NCI-H748 treated with DMSO at 0.1 percent for 48 hours (cell line): ENCODE measurements at regions not wholly inside any gene's neighbourhood (a gene's known extent, or its start where the extent isn't known, plus 50 kb on each side); places are given as distances from the start of the nearest gene placed in this dataset.
A peak's percentile ranks its signal among the peaks of the same experiment; 100 is the strongest.

ENCODE experiments used
- DNase-seq: peaks from one replicate; lab custom pipeline; 2025; lab: John Stamatoyannopoulos, UW

DNA sequence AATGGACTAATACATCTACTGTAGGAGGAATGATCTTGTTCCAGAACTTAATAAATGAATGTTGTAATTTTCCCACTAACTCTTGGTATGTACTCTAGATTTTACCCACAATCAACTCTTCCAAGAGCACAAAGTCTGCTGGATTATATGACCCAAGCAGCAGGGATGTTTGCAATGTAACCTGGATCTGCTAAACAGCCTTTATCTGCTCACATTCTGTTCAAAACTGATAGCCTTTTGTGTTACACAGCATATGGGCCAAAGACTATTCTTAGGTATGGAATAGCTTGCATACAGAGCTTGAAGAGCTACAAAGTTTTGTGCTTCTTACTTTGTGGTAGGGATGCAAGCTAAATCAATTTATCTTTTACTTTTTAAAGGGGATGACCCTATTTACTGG, 213.7 kb upstream of the DCN start:
- DNase-seq = no peak

DNA sequence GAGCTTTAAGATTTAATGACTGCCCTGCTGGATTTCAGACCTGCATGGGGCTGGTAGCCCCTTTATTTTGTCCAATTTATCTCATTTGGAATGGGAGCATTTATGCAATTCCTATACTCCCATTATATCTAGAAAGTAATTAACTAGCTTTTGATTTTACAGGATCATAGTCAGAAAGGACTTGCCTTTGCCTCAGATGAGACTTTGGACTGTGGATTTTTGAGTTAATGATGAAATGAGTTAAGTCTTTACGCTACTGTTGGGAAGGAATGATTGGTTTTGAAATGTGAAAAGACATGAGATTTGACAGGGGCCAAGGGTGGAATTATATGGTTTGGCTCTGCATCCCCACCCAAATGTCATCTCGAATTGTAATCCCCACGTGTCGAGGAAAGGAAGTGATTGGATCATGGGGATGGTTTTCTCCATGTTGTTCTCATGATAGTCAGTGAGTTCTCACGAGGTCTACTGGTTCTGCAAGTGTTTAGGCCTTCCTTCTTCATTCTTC, 213.1 kb upstream of the DCN start:
- no peak for DNase-seq

DNA sequence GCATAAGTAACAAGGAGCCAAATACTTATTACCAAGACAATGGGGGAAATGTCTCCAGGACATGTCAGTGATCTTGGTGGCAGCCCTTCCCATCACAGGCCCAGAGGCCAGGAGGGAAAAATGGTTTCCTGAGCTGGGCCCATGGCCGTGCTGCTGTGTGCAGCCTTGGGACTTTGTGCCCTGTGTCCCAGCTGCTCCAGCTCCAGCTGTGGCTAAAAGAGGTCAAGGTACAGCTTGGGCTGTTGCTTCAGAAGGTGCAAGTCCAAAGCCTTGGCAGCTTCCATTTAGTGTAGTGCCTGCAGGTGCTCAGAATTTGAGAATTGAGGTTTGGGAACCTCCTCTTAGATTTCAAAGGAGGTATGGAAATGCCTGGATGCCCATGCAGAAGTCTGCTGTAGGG, 212.3 kb upstream of the DCN start:
- DNase-seq = no peak

- no peak for DNase-seq
These were observed 206.0 kb upstream of the DCN start for GRCh38 chr12:91388573-91388972.

GRCh38 chr12:91387461-91388134, 205.0 kb upstream of the DCN start:
- DNase-seq = no peak

DNA sequence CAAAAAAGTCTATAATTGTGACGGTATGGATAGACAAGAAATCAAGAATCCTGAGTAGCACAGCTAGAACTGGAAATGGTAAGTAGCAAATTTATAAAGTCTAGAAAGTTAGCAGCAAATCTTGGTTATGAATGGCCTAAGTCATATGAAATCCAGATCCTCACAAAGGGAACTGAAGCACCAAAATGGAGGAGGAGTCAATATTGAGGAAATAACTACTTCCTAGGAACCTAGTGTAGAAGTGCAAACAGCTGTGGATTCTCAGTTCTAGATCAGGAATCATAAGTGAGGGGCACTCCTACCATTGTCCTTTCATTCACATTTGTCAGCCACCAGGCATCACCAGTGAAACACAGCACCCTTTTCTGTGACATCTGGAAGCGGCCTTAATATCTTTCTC, 202.2 kb upstream of the DCN start:
- DNase-seq = no peak

DNA sequence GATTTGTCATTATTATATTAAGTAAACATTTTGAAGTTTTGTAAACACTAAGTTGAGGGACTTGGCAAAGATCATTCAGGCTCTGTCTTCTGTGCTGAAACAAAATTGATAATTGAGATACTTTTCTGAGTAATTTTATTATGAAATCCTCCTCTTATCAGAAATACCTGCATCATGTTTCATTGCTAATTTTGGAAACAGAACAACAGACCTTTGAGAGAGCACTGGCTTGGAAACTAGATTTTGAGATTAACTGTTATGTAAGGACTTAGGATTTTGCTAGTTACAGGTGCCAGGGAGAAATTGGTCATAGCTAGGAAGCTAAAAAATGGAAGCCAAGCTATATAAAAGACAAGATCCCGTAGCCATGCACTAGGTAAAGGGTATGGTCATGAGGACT, 201.7 kb upstream of the DCN start:
- DNase-seq = no peak

- no peak for DNase-seq
These were observed 200.5 kb upstream of the DCN start for GRCh38 chr12:91383099-91383498.

DNA sequence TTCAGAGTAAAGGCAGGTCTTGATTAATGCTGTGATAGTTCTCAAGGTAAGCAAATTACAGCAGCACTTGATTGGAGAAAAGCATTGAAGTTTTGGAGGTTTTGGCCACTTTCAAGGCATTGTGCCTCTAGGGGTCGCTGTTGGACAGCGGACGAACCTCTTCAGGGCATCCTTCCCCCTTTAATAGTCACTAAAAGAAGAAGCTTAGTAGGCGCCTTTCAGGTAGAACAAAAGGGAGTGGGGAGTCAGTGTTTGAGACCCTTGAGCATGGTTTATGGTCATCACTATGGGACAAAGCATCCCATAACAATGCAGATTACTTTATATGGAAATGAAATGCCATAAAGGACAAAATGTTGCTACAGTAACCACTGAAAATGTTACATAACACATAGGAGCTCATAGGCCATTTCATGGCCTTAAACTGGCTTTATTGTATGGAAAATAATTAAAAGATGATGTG, 199.5 kb upstream of the DCN start:
- peak; percentile 93 for DNase-seq

DNA sequence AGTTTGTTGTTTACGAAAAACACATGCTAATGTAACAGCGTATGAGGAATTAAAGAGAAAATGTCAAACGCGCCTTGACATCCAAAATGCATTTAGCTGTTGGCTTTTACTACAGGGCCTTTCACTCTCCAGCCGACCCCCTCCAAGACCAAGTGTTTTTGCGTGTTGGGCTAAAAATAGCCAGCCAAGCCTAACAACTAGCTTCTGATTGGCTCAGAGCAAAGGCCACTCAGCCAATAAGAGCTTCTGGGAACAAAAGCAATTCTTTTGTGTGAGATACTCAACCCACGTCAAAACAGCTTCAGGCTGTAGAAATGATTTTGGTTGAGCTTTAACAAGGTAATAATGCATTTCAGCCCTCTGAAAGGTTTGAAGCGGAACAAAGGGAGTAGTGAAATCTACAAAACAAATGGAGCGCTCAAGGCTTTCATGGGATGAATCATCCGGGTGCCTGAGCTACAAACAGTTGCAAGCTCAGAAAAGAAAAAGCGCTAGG, 198.7 kb upstream of the DCN start:
- peak; percentile 88 for DNase-seq

- peak; percentile 74 for DNase-seq
These were observed 198.0 kb upstream of the DCN start for GRCh38 chr12:91380631-91381030.

DNA sequence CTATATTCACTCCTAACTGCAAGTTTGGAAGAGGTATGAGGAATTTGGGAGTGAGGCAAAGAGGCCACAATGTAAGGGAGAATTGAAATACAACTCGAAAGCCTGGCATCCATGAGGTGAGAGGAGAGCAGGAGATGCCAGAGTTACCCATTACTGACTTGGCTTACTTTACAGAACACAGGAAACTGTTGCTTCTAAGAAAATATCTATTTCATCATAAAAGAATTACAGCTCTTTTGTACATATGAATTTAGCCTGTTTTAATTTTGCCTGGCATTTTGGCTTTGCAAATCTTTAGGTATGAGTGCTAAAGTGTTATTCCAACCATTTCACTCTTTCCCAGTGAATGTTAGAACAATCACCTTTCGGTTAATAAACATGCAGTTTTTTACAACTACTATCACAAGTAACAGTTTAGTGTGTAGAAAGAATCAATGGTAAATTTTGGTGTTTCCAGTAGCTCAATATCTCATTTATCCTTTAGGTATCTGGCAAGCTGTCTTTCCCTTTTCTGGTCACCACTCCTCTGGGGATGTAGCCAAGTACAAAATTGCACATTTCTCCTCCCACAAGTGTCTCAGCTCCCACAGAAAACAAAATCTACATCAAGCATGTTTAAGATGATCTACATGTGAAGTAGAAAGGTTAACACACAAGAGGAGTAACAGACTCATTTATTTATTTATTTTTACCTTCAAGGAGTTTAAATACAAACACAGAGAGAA, 196.6 kb upstream of the DCN start:
- no peak for DNase-seq

GRCh38 chr12:91377436-91377835, 194.8 kb upstream of the DCN start:
- DNase-seq = no peak

DNA sequence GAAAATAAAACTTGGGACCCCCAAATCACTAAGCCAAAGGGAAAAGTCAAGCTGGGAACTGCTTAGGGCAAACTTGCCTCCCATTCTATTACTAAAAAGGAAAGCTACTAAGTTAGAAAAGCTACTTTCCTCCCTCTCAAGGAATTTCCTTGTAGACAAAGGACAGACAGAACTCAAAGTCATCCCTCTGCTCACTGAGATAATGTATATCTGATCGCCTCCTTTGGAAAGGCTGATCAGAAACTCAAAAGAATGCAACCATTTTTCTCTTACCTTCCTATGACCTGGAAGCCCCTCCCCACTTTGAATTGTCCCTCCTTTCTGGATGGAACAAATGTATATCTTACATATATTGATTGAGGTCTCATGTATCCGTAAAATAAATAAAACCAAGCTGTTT, 190.5 kb upstream of the DCN start:
- DNase-seq = no peak

DNA sequence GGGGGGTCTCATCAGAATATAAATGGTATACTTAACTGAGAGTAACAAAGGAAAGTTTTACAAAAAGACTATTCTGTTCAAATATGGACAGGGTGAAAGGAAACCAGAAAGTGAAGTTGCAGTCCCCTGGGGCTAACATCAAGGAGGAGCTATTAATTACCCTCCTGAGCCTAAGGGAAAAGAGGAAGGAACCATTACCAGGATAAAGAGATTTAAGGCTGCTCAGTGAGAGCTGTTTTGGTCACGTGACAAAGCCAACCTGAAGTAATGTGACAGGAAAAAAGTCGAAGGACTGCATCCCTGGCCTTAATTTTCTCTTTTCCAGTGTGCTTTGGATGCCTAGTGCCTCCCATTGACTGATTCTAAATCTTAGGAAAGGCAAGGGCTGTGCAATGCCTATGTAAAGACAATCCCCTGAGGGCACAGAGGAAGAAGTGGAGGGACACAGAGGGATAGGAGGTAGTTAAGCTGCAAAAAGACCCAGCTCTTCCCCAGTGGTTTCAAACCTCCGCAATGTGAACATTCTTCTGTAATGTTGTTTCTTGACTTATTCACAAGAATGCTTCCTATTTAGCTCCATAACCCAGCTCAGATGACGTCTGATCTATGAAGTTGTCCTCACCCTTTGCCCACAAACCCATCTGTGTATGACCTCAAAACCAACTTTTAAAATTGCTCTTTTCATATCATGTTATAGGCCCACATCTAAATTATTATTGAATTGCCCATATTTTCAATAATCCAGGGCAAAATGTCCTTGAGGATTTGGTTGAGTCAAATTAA, 187.7 kb upstream of the DCN start:
- no peak for DNase-seq

DNA sequence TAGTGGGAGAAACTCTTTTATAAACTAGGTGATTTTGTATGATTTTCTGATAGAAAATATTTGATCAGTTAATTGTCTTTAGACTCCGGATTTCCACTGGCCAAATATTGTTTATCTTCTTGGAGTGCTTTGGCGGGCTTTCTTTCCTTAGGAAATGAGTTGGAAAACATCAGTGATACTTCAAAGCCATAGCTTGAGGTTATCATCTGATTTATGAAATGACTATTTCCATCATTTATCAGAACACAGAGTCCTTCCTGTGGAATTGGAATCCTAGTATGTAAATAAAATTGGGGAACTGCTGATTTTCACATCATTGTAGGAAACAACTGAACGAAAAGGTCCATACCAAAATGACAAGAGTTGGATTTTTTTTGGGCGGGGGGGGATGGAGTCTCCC, 186.0 kb upstream of the DCN start:
- DNase-seq = no peak

- DNase-seq = no peak
These were observed 184.7 kb upstream of the DCN start for GRCh38 chr12:91367234-91367849.

DNA sequence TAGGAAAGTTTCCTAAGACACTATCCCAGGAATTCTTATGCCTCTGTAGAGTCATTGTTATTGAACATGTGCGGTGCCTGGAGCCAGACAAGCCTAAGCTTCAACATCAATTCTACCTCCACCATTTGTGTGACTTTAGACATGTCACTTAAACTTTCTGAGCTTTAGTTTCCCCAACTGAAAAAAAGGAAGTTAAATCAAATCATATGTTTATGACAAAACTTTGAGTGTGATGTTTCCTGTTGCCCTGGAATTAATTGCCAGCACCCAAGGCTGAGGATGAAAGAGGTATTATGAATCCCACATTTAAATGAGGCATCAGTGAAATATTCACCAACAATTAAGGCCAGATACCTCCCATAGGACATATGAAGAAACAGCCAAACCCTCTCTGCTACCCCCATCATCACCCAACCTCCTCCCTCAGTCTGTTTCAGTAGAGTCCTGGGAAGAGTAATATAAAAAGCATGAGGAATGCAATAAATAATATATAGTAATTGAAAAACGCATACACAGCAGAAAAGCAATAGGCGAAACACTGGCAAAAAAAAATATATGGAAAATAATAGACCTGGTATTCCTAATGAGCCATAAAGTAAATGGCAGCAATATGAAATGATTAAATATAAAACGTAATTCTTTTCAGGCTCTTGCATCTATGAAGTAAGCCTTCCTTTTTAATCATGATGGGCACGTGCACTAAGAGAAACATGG, 182.0 kb upstream of the DCN start:
- no peak for DNase-seq

DNA sequence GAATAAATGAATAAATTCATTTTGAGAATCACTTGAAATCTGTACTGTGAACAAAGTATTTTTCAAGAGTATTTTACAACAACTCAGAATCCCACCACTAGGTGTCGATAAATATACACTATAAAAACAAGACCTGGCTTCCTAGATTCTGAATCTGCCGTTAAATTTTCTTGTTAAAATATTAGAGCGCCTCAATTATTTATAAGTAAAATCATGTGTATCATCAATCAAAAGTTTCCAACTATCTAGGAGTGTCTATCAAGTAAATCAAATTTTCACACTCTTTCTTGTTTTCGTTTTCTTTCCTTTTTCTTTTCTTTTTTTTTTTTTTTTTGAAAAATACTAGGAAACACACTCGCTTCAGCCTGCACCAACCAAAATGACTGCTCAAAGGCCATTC, 179.2 kb upstream of the DCN start:
- peak; percentile 61 for DNase-seq

GRCh38 chr12:91357381-91357780, 174.8 kb upstream of the DCN start:
- no peak for DNase-seq

GRCh38 chr12:91356405-91356804, 173.8 kb upstream of the DCN start:
- DNase-seq = no peak
